Tibial artery (tissue), 4 donors: ENCODE measurements at regions not wholly inside any gene's neighbourhood (a gene's known extent, or its start where the extent isn't known, plus 50 kb on each side); places are given as distances from the start of the nearest gene placed in this dataset.
"Not testable (repeated sequence)": the region's sequence is repeated elsewhere in the genome, so short reads cannot be mapped to it uniquely, and the experiment has no call there.

Experiments used
- DNase-seq, 2 donors: peaks; one replicate each; pipeline ENCODE4 v3.0.0-alpha.2; 2019
- H3K27ac ChIP-seq, 2 donors: fragments of 200-600 bp; sonication (generic) in 1 of 2; 1 replicate in 1 of 2; 2 replicates in 1 of 2; pipeline ENCODE4 v1.5.1; 2018 to 2019; ENCODE audit warnings: mild to moderate bottlenecking in 1 of 2
- H3K27me3 ChIP-seq, 2 donors: fragments of 200-600 bp; sonication (generic) in 1 of 2; one replicate each; pipeline versions ENCODE4 v1.5.1 to v1.6.0; 2016 to 2019
- H3K36me3 ChIP-seq, 3 donors: fragments of 200-600 bp; sonication (generic) in 2 of 3; one replicate each; pipeline ENCODE4 v1.5.1; 2016 to 2019; ENCODE audit warnings: mild to moderate bottlenecking in 2 of 3
- H3K4me1 ChIP-seq, 4 donors: fragments of 200-600 bp; sonication (generic) in 2 of 4; 1 replicate in 3 of 4; 2 replicates in 1 of 4; pipeline ENCODE4 v1.5.1; 2016 to 2019
- H3K4me3 ChIP-seq, 2 donors: fragments of 200-600 bp; sonication (generic) in 1 of 2; 1 replicate in 1 of 2; 2 replicates in 1 of 2; pipeline ENCODE4 v1.5.1; 2018 to 2019; ENCODE audit warnings: mild to moderate bottlenecking in 2 of 2
- H3K9me3 ChIP-seq, 3 donors: fragments of 200-600 bp; sonication (generic) in 1 of 3; one replicate each; pipeline ENCODE4 v1.5.1; 2016 to 2019
- intact Hi-C: fragments of 100-400 bp; cut with DNase I; formaldehyde crosslinking; loops from one replicate; pipeline ENCODE4 v1.15.0; 2023; ENCODE audit warnings: low total_unique reads

DNA sequence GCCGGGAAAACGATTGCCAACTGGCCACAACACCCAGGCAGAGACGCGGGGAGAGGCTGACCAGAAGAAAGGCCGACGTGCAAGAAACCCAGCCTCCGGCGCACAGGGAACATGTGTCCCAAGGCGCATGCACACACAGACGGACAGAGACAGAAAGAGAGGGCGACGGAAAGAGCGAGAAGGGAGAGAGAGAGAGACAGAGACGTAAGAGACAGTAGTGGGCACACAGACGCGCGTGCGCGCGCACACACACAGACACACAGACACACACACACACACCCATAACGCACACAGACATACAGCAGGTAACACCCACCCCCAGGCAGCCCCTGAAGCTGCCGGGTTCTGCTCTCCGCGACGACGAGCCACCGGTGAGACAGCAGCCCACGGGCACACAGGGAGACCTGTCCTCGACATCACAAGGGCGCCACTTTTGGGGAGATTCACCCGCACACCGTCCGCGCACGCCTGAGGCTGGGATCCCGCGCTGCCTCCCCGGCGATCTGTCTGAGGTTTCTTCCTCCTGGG is 1581.8 kb downstream of the FOXD4L5 start:
- H3K4me1 ChIP-seq, H3K4me3 ChIP-seq, intact Hi-C loops, H3K36me3 ChIP-seq, DNase-seq, H3K27ac ChIP-seq, H3K9me3 ChIP-seq, H3K27me3 ChIP-seq: not testable (repeated sequence)
